ENCODE measurements at regions not wholly inside any gene's neighbourhood (a gene's known extent, or its start where the extent isn't known, plus 50 kb on each side); places are given as distances from the start of the nearest gene placed in this dataset.
"Not testable (repeated sequence)": the region's sequence is repeated elsewhere in the genome, so short reads cannot be mapped to it uniquely, and the experiment has no call there.

DNA sequence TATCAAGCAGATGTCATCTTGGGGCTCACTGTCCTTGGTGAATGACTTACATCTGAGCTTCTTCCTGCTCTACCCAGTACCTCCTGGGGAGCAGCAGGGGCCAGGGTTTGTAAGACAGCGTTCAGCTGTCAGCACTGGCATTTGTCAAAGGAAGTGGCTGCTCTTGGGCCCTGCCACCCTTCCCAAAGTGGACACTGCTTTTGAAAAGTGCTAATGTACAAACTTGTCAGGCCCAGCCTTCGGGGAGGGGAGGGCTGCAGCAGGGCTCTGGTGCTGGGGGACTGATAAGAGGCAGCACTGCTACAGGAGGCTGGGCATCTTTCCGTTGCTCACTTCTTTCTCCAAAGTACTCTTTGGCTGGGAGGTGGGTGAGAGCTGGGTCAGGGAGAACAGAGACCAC is 59.8 kb upstream of the RBM19 start:
- Histone ChIP-seq H3K4me3 (IDR thresholded peaks at IDR 0.05; ENCODE audit: insufficient read depth, low read depth, low read length) (no peak overlapping the region), H3K79me2 (ENCODE audit: insufficient read depth, low read depth) (no peaks in the 10 kb centered on the region), H3K4me1 (ENCODE audit: low read depth, poor library complexity, severe bottlenecking) (no peaks in the 10 kb centered on the region), H2AFZ (ENCODE audit: low read depth) (no peak overlapping the region), H3K36me3 (ENCODE audit: insufficient read depth) (no peaks in the 10 kb centered on the region), H4K20me1 (ENCODE audit: insufficient read depth) (no peaks in the 10 kb centered on the region), H3K27ac (no peak overlapping the region), H3K27me3 (ENCODE audit: insufficient read depth, low read depth) (no peaks in the 10 kb centered on the region), H3K4me2 (no peak overlapping the region), H3K9ac (no peak overlapping the region)
- TF ChIP-seq CTCF (conservative IDR thresholded peaks at IDR 0.05; ENCODE audit: low read depth, low read length), result no peak

- not testable (repeated sequence) for H4K20me1 ChIP-seq (ENCODE audit: insufficient read depth); H3K27me3 ChIP-seq (ENCODE audit: insufficient read depth, low read depth); H3K27ac ChIP-seq; H3K4me3 ChIP-seq (IDR thresholded peaks at IDR 0.05; ENCODE audit: insufficient read depth, low read depth, low read length); H3K36me3 ChIP-seq (ENCODE audit: insufficient read depth); H3K9ac ChIP-seq; H3K79me2 ChIP-seq (ENCODE audit: insufficient read depth, low read depth); H3K4me1 ChIP-seq (ENCODE audit: low read depth, poor library complexity, severe bottlenecking); H2AFZ ChIP-seq (ENCODE audit: low read depth); H3K4me2 ChIP-seq
Measured at GRCh38 chr12:114022081-114022480, 56.0 kb upstream of the RBM19 start.

DNA sequence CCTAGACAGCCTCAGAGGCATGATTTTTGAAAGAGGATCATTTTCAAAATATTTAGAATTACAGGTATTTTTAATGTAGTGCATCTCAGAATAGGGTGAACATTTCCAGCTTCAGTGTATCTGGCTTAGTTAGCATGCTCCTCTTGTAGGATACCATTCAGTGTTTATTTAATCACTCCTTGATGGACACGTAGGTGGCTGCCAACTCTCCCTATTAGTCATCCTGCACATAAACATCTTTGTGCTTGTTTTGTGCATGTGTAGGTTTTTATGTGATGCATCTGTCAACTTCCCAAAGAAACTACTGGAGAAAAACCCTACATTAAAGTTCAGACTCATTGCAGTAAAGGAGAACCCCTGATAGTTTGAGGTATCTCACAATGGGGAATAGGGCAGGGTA is 52.5 kb upstream of the RBM19 start:
- H3K4me2 ChIP-seq, result no peak overlapping the region
- H3K4me1 ChIP-seq (ENCODE audit: low read depth, poor library complexity, severe bottlenecking), result no peaks in the 10 kb centered on the region
- H3K27me3 ChIP-seq (ENCODE audit: insufficient read depth, low read depth), result no peaks in the 10 kb centered on the region
- no peak overlapping the region for H3K27ac ChIP-seq
- no peak overlapping the region for H3K4me3 ChIP-seq (IDR thresholded peaks at IDR 0.05; ENCODE audit: insufficient read depth, low read depth, low read length)
- no peak overlapping the region for H3K9ac ChIP-seq
- H2AFZ ChIP-seq (ENCODE audit: low read depth), result no peak overlapping the region
- no peak for TF ChIP-seq CTCF (conservative IDR thresholded peaks at IDR 0.05; ENCODE audit: low read depth, low read length)
- no peaks in the 10 kb centered on the region for H3K79me2 ChIP-seq (ENCODE audit: insufficient read depth, low read depth)
- no peaks in the 10 kb centered on the region for H4K20me1 ChIP-seq (ENCODE audit: insufficient read depth)
- no peaks in the 10 kb centered on the region for H3K36me3 ChIP-seq (ENCODE audit: insufficient read depth)

Data from KMS-11 (cell line).